ENCODE measurements at regions not wholly inside any gene's neighbourhood (a gene's known extent, or its start where the extent isn't known, plus 50 kb on each side); places are given as distances from the start of the nearest gene placed in this dataset.
"Not testable (repeated sequence)": the region's sequence is repeated elsewhere in the genome, so short reads cannot be mapped to it uniquely, and the experiment has no call there.

GRCh38 chr9:25029743-25030142 lies 484.0 kb upstream of the IZUMO3 start:
- Histone ChIP-seq H3K27ac (ENCODE audit: low read depth, low read length) (no peak overlapping the region), H3K27me3 (ENCODE audit: control insufficient read depth in 1 of 2, insufficient read depth in 2 of 2, low read length in 2 of 2) (no peaks in the 10 kb centered on the region), H3K4me3 (ENCODE audit: low read depth in 1 of 2, low read length in 2 of 2) (no peak overlapping the region), H3K9ac (ENCODE audit: low read length) (no peak overlapping the region), H3K4me1 (ENCODE audit: insufficient read depth, low read length) (no peaks in the 10 kb centered on the region), H3K9me3 (ENCODE audit: low read length) (no peaks in the 10 kb centered on the region), H3K36me3 (ENCODE audit: insufficient read depth, low read length) (no peaks in the 10 kb centered on the region)

DNA sequence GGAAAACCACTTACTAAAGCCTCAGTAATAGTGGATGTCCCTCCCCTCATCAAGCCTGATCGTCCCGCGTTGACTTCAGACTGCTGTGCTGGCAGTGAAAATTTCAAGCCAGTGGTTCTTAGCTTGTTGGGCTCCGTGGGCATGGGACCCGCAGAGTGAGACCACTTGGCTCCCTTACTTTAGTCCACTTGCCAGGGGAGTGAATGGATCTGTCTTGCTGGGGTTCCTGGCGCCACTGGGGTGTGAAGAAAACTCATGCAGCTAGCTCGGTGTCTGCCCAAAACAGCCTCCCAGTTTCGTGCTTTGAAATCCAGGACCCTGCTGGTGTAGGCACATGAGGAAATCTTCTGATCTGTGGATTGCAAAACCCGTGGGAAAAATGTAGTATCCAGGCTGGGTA lies 480.0 kb upstream of the IZUMO3 start:
- no peak overlapping the region for H3K4me3 ChIP-seq (ENCODE audit: low read depth in 1 of 2, low read length in 2 of 2)
- no peaks in the 10 kb centered on the region for H3K27me3 ChIP-seq (ENCODE audit: control insufficient read depth in 1 of 2, insufficient read depth in 2 of 2, low read length in 2 of 2)
- no peaks in the 10 kb centered on the region for H3K4me1 ChIP-seq (ENCODE audit: insufficient read depth, low read length)
- H3K36me3 ChIP-seq (ENCODE audit: insufficient read depth, low read length): no peaks in the 10 kb centered on the region
- no peak overlapping the region for H3K9ac ChIP-seq (ENCODE audit: low read length)
- H3K27ac ChIP-seq (ENCODE audit: low read depth, low read length): no peak overlapping the region
- H3K9me3 ChIP-seq (ENCODE audit: low read length): no peaks in the 10 kb centered on the region

GRCh38 chr9:25025156-25025555 lies 479.5 kb upstream of the IZUMO3 start:
- Histone ChIP-seq H3K9me3 (ENCODE audit: low read length) (no peaks in the 10 kb centered on the region), H3K36me3 (ENCODE audit: insufficient read depth, low read length) (no peaks in the 10 kb centered on the region), H3K4me1 (ENCODE audit: insufficient read depth, low read length) (no peaks in the 10 kb centered on the region), H3K27ac (ENCODE audit: low read depth, low read length) (no peak overlapping the region), H3K4me3 (ENCODE audit: low read depth in 1 of 2, low read length in 2 of 2) (no peak overlapping the region), H3K9ac (ENCODE audit: low read length) (no peak overlapping the region), H3K27me3 (ENCODE audit: control insufficient read depth in 1 of 2, insufficient read depth in 2 of 2, low read length in 2 of 2) (no peaks in the 10 kb centered on the region)

DNA sequence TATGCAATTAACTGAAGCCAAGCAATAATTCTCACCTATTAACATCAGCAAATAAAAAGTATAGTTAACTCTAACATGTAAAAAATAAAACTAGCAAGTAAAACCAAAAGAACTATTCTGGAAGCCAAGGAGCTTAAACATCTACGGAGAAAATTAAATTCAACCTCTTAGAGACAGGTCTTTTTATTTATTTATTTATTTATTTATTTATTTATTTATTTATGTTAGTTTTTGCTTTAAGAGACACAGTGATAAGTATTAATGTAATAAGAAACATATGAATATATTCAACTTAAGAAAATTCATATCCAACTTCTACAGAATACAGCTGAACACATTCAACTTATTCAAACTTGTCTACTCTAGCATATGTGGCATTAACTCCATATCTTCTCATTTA lies 472.1 kb upstream of the IZUMO3 start:
- Histone ChIP-seq H3K9ac (ENCODE audit: low read length) (no peak overlapping the region), H3K36me3 (ENCODE audit: insufficient read depth, low read length) (no peaks in the 10 kb centered on the region), H3K27me3 (ENCODE audit: control insufficient read depth in 1 of 2, insufficient read depth in 2 of 2, low read length in 2 of 2) (no peaks in the 10 kb centered on the region), H3K4me1 (ENCODE audit: insufficient read depth, low read length) (no peaks in the 10 kb centered on the region), H3K4me3 (ENCODE audit: low read depth in 1 of 2, low read length in 2 of 2) (no peak overlapping the region), H3K9me3 (ENCODE audit: low read length) (no peaks in the 10 kb centered on the region), H3K27ac (ENCODE audit: low read depth, low read length) (no peak overlapping the region)

- no peak overlapping the region for H3K4me3 ChIP-seq (ENCODE audit: low read depth in 1 of 2, low read length in 2 of 2)
- no peak overlapping the region for H3K27ac ChIP-seq (ENCODE audit: low read depth, low read length)
- H3K27me3 ChIP-seq (ENCODE audit: control insufficient read depth in 1 of 2, insufficient read depth in 2 of 2, low read length in 2 of 2): no peaks in the 10 kb centered on the region
- no peak overlapping the region for H3K9ac ChIP-seq (ENCODE audit: low read length)
- H3K9me3 ChIP-seq (ENCODE audit: low read length): no peaks in the 10 kb centered on the region
- no peaks in the 10 kb centered on the region for H3K4me1 ChIP-seq (ENCODE audit: insufficient read depth, low read length)
- H3K36me3 ChIP-seq (ENCODE audit: insufficient read depth, low read length): no peaks in the 10 kb centered on the region
Observed at GRCh38 chr9:25010027-25010662, 464.4 kb upstream of the IZUMO3 start.

GRCh38 chr9:25003686-25004085 lies 458.0 kb upstream of the IZUMO3 start:
- Histone ChIP-seq H3K9me3 (ENCODE audit: low read length) (no peaks in the 10 kb centered on the region), H3K9ac (ENCODE audit: low read length) (no peak overlapping the region), H3K4me3 (ENCODE audit: low read depth in 1 of 2, low read length in 2 of 2) (no peak overlapping the region), H3K4me1 (ENCODE audit: insufficient read depth, low read length) (no peaks in the 10 kb centered on the region), H3K36me3 (ENCODE audit: insufficient read depth, low read length) (no peaks in the 10 kb centered on the region), H3K27me3 (ENCODE audit: control insufficient read depth in 1 of 2, insufficient read depth in 2 of 2, low read length in 2 of 2) (no peaks in the 10 kb centered on the region), H3K27ac (ENCODE audit: low read depth, low read length) (no peak overlapping the region)

DNA sequence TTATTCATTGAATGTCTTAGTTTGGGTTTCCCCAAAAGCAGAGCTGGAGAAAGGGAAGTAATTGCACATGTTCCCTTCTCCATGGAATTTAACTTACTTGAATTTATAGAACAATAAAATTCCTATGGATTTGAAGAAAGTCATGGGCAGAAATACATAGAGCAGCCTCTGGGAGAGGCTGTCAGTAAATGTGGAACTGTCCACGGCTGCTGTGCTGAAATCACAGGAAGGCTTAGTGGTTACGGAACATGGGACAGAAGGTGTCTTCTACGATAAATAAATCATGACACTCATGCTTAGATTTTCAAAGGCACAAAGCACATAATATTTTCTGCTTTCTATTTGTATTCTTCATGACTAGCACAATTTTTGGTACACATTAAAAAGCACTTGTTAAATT lies 440.6 kb upstream of the IZUMO3 start:
- H3K4me1 ChIP-seq (ENCODE audit: insufficient read depth, low read length): no peaks in the 10 kb centered on the region
- no peaks in the 10 kb centered on the region for H3K9me3 ChIP-seq (ENCODE audit: low read length)
- no peak overlapping the region for H3K27ac ChIP-seq (ENCODE audit: low read depth, low read length)
- no peak overlapping the region for H3K9ac ChIP-seq (ENCODE audit: low read length)
- no peaks in the 10 kb centered on the region for H3K36me3 ChIP-seq (ENCODE audit: insufficient read depth, low read length)
- no peaks in the 10 kb centered on the region for H3K27me3 ChIP-seq (ENCODE audit: control insufficient read depth in 1 of 2, insufficient read depth in 2 of 2, low read length in 2 of 2)
- no peak overlapping the region for H3K4me3 ChIP-seq (ENCODE audit: low read depth in 1 of 2, low read length in 2 of 2)

DNA sequence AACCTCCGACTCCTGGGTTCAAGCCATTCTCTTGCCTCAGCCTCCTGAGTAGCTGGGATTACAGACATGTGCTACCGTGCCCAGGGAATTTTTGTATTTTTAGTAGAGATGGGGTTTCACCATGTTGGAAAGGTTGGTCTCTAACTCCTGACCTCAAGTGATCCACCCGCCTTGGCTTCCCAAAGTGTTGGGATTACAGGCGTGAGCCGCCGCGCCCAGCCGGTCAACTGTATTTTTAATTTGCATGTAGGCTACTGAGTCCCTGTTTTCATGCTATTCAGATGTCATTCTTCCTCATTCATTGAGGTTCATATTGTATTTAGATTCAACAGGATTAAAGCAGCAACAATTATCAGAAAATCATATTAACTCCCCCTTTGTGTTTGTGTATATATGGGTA lies 425.1 kb upstream of the IZUMO3 start:
- H3K36me3 ChIP-seq (ENCODE audit: insufficient read depth, low read length); H3K4me3 ChIP-seq (ENCODE audit: low read depth in 1 of 2, low read length in 2 of 2); H3K9me3 ChIP-seq (ENCODE audit: low read length); H3K27ac ChIP-seq (ENCODE audit: low read depth, low read length); H3K9ac ChIP-seq (ENCODE audit: low read length); H3K27me3 ChIP-seq (ENCODE audit: control insufficient read depth in 1 of 2, insufficient read depth in 2 of 2, low read length in 2 of 2); H3K4me1 ChIP-seq (ENCODE audit: insufficient read depth, low read length): not testable (repeated sequence)

DNA sequence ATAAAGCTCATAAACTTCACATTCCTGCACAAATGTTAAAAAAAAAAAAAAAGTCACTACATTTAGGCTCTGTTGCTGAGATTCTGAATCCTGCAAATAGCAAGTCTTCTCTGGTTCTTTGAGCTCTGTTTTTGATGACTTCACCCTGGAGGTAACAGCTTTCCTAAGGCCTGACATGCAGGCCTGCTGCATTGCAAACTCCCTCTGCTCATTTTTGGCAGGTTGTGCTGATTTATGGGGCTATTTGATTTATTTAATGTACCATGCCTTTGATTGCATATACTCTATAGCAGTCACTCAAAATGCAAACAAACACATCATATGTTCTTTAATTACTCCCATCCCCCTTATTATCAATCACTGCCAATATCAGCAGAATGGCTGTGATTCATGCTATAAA lies 416.1 kb upstream of the IZUMO3 start:
- Histone ChIP-seq H3K36me3 (ENCODE audit: insufficient read depth, low read length) (no peaks in the 10 kb centered on the region), H3K4me3 (ENCODE audit: low read depth in 1 of 2, low read length in 2 of 2) (no peak overlapping the region), H3K9me3 (ENCODE audit: low read length) (no peaks in the 10 kb centered on the region), H3K9ac (ENCODE audit: low read length) (no peak overlapping the region), H3K27ac (ENCODE audit: low read depth, low read length) (no peak overlapping the region), H3K27me3 (ENCODE audit: control insufficient read depth in 1 of 2, insufficient read depth in 2 of 2, low read length in 2 of 2) (no peaks in the 10 kb centered on the region), H3K4me1 (ENCODE audit: insufficient read depth, low read length) (no peaks in the 10 kb centered on the region)

GRCh38 chr9:24953070-24953469 lies 407.4 kb upstream of the IZUMO3 start:
- Histone ChIP-seq H3K4me3 (ENCODE audit: low read depth in 1 of 2, low read length in 2 of 2) (no peak overlapping the region), H3K4me1 (ENCODE audit: insufficient read depth, low read length) (no peaks in the 10 kb centered on the region), H3K36me3 (ENCODE audit: insufficient read depth, low read length) (no peaks in the 10 kb centered on the region), H3K9ac (ENCODE audit: low read length) (no peak overlapping the region), H3K9me3 (ENCODE audit: low read length) (no peaks in the 10 kb centered on the region), H3K27me3 (ENCODE audit: control insufficient read depth in 1 of 2, insufficient read depth in 2 of 2, low read length in 2 of 2) (no peaks in the 10 kb centered on the region), H3K27ac (ENCODE audit: low read depth, low read length) (no peak overlapping the region)

- no peak overlapping the region for H3K27ac ChIP-seq (ENCODE audit: low read depth, low read length)
- H3K9ac ChIP-seq (ENCODE audit: low read length): no peak overlapping the region
- no peaks in the 10 kb centered on the region for H3K36me3 ChIP-seq (ENCODE audit: insufficient read depth, low read length)
- no peak overlapping the region for H3K4me3 ChIP-seq (ENCODE audit: low read depth in 1 of 2, low read length in 2 of 2)
- H3K4me1 ChIP-seq (ENCODE audit: insufficient read depth, low read length): no peaks in the 10 kb centered on the region
- no peaks in the 10 kb centered on the region for H3K27me3 ChIP-seq (ENCODE audit: control insufficient read depth in 1 of 2, insufficient read depth in 2 of 2, low read length in 2 of 2)
- H3K9me3 ChIP-seq (ENCODE audit: low read length): no peaks in the 10 kb centered on the region
Observed at GRCh38 chr9:24939109-24939850, 393.6 kb upstream of the IZUMO3 start.

DNA sequence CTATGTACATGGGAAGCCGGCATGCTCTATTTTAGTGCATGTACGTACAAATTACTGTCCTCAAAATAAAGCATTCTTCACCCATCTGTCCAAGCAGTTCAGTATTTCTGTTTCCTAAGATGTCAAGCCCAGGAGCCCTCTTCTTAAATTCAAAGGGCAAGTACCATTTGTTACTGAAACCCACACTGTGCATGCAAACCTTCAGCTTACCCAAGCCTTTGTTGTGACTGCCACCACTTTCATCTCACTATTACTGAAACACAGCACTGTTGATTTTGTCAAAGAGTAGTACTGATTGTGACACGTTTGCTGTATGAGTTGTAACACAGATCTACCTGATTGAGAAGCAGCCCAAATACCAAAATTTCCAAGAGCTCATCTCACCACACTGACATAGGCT lies 390.4 kb upstream of the IZUMO3 start:
- Histone ChIP-seq H3K9me3 (ENCODE audit: low read length) (no peaks in the 10 kb centered on the region), H3K9ac (ENCODE audit: low read length) (no peak overlapping the region), H3K4me1 (ENCODE audit: insufficient read depth, low read length) (no peaks in the 10 kb centered on the region), H3K36me3 (ENCODE audit: insufficient read depth, low read length) (no peaks in the 10 kb centered on the region), H3K4me3 (ENCODE audit: low read depth in 1 of 2, low read length in 2 of 2) (no peak overlapping the region), H3K27ac (ENCODE audit: low read depth, low read length) (no peak overlapping the region), H3K27me3 (ENCODE audit: control insufficient read depth in 1 of 2, insufficient read depth in 2 of 2, low read length in 2 of 2) (no peaks in the 10 kb centered on the region)
